Epithelial cell of proximal tubule (primary cell): ENCODE measurements at regions not wholly inside any gene's neighbourhood (a gene's known extent, or its start where the extent isn't known, plus 50 kb on each side); places are given as distances from the start of the nearest gene placed in this dataset.
A peak's percentile ranks its signal among the peaks of the same experiment; 100 is the strongest.

ENCODE experiments used
- DNase-seq: peaks from one replicate; pipeline ENCODE4 v3.0.0-alpha.2; 2011; ENCODE audit warnings: low read depth
- H3K4me3 ChIP-seq: 2 replicates; pipeline ENCODE4 v1.5.1; 2011; ENCODE audit warnings: low read depth, mild to moderate bottlenecking, low read length
- TF ChIP-seq, protein P1 (sequence below): conservative IDR thresholded peaks from 2 replicates; pipeline ENCODE4 v1.5.1; 2012; ENCODE audit warnings: low read depth, mild to moderate bottlenecking, low read length

DNA sequence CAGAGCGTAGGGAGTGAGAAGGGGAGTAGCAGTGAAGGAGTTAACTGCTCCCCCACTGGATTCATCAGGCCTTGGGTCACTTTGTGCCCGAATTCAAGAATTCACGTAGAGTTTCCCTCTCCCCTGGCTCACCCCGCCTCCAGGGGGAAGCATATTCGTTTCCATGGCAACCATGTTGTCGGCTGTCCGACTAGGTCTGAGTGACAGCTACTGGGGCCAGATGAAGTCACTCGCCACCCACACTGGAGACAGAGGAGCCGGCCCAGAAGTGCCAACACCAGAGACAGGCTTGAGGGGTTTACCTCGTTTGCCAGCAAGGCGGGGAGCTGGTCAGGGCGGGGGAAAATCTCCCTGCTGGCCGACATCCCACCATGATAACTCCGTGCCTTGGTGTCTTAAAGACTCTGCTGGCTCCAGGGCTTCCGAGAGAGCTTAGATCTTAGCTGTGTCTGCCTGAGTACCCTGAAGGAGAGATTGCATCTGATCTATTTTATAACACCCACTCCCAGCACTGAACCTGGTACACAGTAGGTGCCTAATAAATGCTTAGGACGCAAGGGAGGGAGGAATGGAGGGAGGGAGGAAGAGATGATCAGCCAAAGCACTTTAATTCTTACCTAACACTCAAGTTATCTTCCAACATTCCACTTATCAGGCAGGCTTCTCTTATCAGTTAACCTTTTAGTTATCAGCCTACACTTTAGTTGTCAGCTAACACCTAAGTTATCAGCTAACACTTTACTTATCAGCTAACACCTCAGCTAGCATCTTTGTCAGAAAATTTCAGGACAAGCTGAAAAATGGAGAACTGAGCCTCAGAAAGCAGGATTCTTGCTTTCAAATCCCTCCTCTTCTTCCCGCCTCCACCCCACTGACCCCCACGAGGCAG, 57.2 kb upstream of the ZNRF4 start:
- H3K4me3 ChIP-seq, result no peak overlapping the region
- TF ChIP-seq, protein P1, sequence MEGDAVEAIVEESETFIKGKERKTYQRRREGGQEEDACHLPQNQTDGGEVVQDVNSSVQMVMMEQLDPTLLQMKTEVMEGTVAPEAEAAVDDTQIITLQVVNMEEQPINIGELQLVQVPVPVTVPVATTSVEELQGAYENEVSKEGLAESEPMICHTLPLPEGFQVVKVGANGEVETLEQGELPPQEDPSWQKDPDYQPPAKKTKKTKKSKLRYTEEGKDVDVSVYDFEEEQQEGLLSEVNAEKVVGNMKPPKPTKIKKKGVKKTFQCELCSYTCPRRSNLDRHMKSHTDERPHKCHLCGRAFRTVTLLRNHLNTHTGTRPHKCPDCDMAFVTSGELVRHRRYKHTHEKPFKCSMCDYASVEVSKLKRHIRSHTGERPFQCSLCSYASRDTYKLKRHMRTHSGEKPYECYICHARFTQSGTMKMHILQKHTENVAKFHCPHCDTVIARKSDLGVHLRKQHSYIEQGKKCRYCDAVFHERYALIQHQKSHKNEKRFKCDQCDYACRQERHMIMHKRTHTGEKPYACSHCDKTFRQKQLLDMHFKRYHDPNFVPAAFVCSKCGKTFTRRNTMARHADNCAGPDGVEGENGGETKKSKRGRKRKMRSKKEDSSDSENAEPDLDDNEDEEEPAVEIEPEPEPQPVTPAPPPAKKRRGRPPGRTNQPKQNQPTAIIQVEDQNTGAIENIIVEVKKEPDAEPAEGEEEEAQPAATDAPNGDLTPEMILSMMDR, result no peak
- no peak for DNase-seq

DNA sequence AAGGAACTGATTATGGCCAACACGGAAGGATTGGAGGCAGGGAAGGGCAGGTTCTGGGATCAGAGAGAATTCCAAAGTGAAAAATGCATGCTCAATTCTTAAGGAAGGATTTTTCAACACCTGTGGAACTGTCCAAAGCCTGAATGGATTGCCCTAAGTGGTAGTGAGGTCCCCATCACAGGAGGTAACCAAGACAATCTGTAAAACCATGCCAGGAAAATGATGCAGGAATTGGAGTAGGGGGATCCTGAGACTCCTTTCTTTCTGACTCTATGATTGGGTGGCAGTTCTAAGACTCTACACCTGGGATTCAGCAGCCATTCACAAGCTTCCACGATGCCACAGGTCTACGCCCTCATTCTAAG, 56.5 kb upstream of the ZNRF4 start:
- TF ChIP-seq, protein P1, result no peak
- no peak overlapping the region for H3K4me3 ChIP-seq
- DNase-seq, result no peak

- H3K4me3 ChIP-seq, result no peak overlapping the region
- TF ChIP-seq, protein P1, result no peak
- peak; percentile 1 for DNase-seq
Measured at GRCh38 chr19:5403968-5404640, 51.1 kb upstream of the ZNRF4 start.
